Neural cell (in vitro differentiated cells): ENCODE measurements at regions not wholly inside any gene's neighbourhood (a gene's known extent, or its start where the extent isn't known, plus 50 kb on each side); places are given as distances from the start of the nearest gene placed in this dataset.

ENCODE experiments used
- H2AFZ ChIP-seq: fragments of 200-600, 300-800 bp; sonication (generic), shearing (Covaris generic); 2 replicates; pipeline ENCODE4 v1.6.0; 2014; ENCODE audit warnings: low read depth, mild to moderate bottlenecking, antibody characterized with exemption, low read length, moderate library complexity
- H3F3A ChIP-seq: fragments of 200-600 bp; shearing (Covaris generic); 2 replicates; pipeline ENCODE4 v1.6.1; 2016; ENCODE audit warnings: mild to moderate bottlenecking, moderate library complexity, mixed read lengths, antibody characterized with exemption, low read length; ENCODE audit not compliant: insufficient read depth, poor library complexity, severe bottlenecking
- H3K27ac ChIP-seq: fragments of 200-600, 300-800 bp; sonication (generic), shearing (Covaris generic); 2 replicates; pipeline ENCODE4 v1.5.1; 2014; ENCODE audit warnings: mild to moderate bottlenecking, low read length, moderate library complexity
- H3K27me3 ChIP-seq: fragments of 300-800, 200-600 bp; sonication (generic), shearing (Covaris generic); 2 replicates; pipeline ENCODE4 v1.6.0; 2014; ENCODE audit warnings: mild to moderate bottlenecking, low read depth, low read length, moderate library complexity; ENCODE audit not compliant: insufficient read depth
- H3K36me3 ChIP-seq: fragments of 300-800, 200-600 bp; sonication (generic), shearing (Covaris generic); 2 replicates; pipeline ENCODE4 v1.5.1; 2014; ENCODE audit warnings: mild to moderate bottlenecking, antibody characterized with exemption, low read length, moderate library complexity; ENCODE audit not compliant: insufficient read depth
- H3K4me2 ChIP-seq: fragments of 300-800, 200-600 bp; sonication (generic), shearing (Covaris generic); 2 replicates; pipeline ENCODE4 v1.6.0; 2014; ENCODE audit warnings: mild to moderate bottlenecking, low read length
- H3K4me3 ChIP-seq: fragments of 300-800, 200-600 bp; sonication (generic), shearing (Covaris generic); 2 replicates; pipeline ENCODE4 v1.5.1; 2014; ENCODE audit warnings: mild to moderate bottlenecking, low read length, moderate library complexity
- H3K79me2 ChIP-seq: fragments of 200-600 bp; shearing (Covaris generic); replicated peaks from 2 replicates; pipeline ENCODE4 v1.6.0; 2014; ENCODE audit warnings: mild to moderate bottlenecking, low read length, moderate library complexity; ENCODE audit not compliant: insufficient read depth
- H3K9ac ChIP-seq: fragments of 300-800, 200-600 bp; sonication (generic), shearing (Covaris generic); 2 replicates; pipeline ENCODE4 v1.6.1; 2016; ENCODE audit warnings: mild to moderate bottlenecking, low read length, mixed read lengths
- H3K9me2 ChIP-seq: fragments of 200-600 bp; shearing (Covaris generic); 2 replicates; pipeline ENCODE4 v1.6.1; 2016; ENCODE audit warnings: mild to moderate bottlenecking, low read length, mixed read lengths; ENCODE audit not compliant: insufficient read depth
- H3K9me3 ChIP-seq: fragments of 200-600, 300-800 bp; sonication (generic), shearing (Covaris generic); 2 replicates; pipeline ENCODE4 v1.6.1; 2016; ENCODE audit warnings: mild to moderate bottlenecking, mixed run types, low read length, moderate library complexity, mixed read lengths
- H4K20me1 ChIP-seq: fragments of 200-600 bp; shearing (Covaris generic); 2 replicates; pipeline ENCODE4 v1.6.1; 2016; ENCODE audit warnings: mild to moderate bottlenecking, mixed run types; ENCODE audit not compliant: insufficient read depth
- EP300 ChIP-seq: fragments of 450-650 bp; conservative IDR thresholded peaks from 2 replicates; pipeline ENCODE4 v1.6.1; 2014; ENCODE audit warnings: antibody characterized with exemption, mild to moderate bottlenecking, moderate library complexity; ENCODE audit not compliant: poor library complexity, severe bottlenecking
- EZH2 ChIP-seq: fragments of 200-600, 300-800 bp; shearing (Covaris generic), sonication (generic); IDR thresholded peaks from 2 replicates; pipeline ENCODE4 v1.6.1; 2014; ENCODE audit warnings: antibody characterized with exemption, low read length, borderline replicate concordance, mild to moderate bottlenecking; ENCODE audit not compliant: insufficient read depth, poor library complexity, severe bottlenecking
- MXI1 ChIP-seq: fragments of 450-650 bp; conservative IDR thresholded peaks from 2 replicates; pipeline ENCODE4 v1.6.1; 2014; ENCODE audit warnings: antibody characterized with exemption, mild to moderate bottlenecking; ENCODE audit not compliant: poor library complexity, severe bottlenecking
- POLR2AphosphoS5 ChIP-seq: IDR thresholded peaks from 2 replicates; pipeline ENCODE4 v1.6.1; 2012
- RAD21 ChIP-seq: fragments of 450-650 bp; conservative IDR thresholded peaks from 2 replicates; pipeline ENCODE4 v1.6.1; 2014; ENCODE audit warnings: antibody characterized with exemption, mild to moderate bottlenecking, moderate library complexity
- SMC3 ChIP-seq: fragments of 450-650 bp; conservative IDR thresholded peaks from 2 replicates; pipeline ENCODE4 v1.6.1; 2014; ENCODE audit warnings: antibody characterized with exemption, mild to moderate bottlenecking, moderate library complexity; ENCODE audit not compliant: poor library complexity
- TAF1 ChIP-seq: IDR thresholded peaks from 2 replicates; pipeline ENCODE4 v1.6.1; 2012; ENCODE audit warnings: low read depth
- TF ChIP-seq, protein P1 (sequence below): fragments of 450-650 bp; IDR thresholded peaks from 2 replicates; pipeline ENCODE4 v1.5.1; 2014; ENCODE audit warnings: antibody characterized with exemption, mild to moderate bottlenecking, moderate library complexity; ENCODE audit not compliant: poor library complexity, severe bottlenecking
- TF ChIP-seq, protein P2 (sequence below): IDR thresholded peaks from 2 replicates; pipeline ENCODE4 v1.6.1; 2012; ENCODE audit warnings: borderline replicate concordance

DNA sequence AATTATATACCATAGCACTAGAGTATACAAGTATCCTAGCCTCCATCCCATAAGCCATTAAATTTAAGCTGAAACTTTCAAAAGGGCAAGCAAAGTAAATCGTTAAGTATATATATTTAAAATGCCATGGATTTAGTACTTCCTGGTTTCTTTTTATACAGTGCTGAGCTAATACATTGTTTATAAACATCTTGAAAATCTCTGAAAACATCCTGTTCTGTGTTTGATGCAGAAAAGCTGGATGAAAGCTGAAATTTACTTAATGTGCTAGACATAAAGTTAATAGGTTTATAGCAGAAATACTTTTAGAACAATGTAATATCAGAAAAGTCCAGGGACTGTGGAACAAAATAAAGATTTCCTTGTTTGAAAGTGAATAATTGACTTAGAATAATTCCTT is 875.4 kb downstream of the SLITRK6 start:
- peaks cover 5% of the 10 kb centered on the region for H3F3A ChIP-seq
- H3K36me3 ChIP-seq: no peaks in the 10 kb centered on the region
- no peaks in the 10 kb centered on the region for H4K20me1 ChIP-seq
- H3K9me2 ChIP-seq: no peaks in the 10 kb centered on the region
- H3K27ac ChIP-seq: no peak overlapping the region
- H3K27me3 ChIP-seq: no peaks in the 10 kb centered on the region
- no peak overlapping the region for H2AFZ ChIP-seq
- H3K9ac ChIP-seq: no peak overlapping the region
- no peak overlapping the region for H3K4me2 ChIP-seq
- no peaks in the 10 kb centered on the region for H3K9me3 ChIP-seq
- no peak for TF ChIP-seq EP300
- no peak for TF ChIP-seq EZH2
- no peak for TF ChIP-seq POLR2AphosphoS5
- no peak for TF ChIP-seq RAD21
- TF ChIP-seq MXI1: no peak
- TF ChIP-seq, protein P1, sequence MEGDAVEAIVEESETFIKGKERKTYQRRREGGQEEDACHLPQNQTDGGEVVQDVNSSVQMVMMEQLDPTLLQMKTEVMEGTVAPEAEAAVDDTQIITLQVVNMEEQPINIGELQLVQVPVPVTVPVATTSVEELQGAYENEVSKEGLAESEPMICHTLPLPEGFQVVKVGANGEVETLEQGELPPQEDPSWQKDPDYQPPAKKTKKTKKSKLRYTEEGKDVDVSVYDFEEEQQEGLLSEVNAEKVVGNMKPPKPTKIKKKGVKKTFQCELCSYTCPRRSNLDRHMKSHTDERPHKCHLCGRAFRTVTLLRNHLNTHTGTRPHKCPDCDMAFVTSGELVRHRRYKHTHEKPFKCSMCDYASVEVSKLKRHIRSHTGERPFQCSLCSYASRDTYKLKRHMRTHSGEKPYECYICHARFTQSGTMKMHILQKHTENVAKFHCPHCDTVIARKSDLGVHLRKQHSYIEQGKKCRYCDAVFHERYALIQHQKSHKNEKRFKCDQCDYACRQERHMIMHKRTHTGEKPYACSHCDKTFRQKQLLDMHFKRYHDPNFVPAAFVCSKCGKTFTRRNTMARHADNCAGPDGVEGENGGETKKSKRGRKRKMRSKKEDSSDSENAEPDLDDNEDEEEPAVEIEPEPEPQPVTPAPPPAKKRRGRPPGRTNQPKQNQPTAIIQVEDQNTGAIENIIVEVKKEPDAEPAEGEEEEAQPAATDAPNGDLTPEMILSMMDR: no peak
- TF ChIP-seq, protein P2, sequence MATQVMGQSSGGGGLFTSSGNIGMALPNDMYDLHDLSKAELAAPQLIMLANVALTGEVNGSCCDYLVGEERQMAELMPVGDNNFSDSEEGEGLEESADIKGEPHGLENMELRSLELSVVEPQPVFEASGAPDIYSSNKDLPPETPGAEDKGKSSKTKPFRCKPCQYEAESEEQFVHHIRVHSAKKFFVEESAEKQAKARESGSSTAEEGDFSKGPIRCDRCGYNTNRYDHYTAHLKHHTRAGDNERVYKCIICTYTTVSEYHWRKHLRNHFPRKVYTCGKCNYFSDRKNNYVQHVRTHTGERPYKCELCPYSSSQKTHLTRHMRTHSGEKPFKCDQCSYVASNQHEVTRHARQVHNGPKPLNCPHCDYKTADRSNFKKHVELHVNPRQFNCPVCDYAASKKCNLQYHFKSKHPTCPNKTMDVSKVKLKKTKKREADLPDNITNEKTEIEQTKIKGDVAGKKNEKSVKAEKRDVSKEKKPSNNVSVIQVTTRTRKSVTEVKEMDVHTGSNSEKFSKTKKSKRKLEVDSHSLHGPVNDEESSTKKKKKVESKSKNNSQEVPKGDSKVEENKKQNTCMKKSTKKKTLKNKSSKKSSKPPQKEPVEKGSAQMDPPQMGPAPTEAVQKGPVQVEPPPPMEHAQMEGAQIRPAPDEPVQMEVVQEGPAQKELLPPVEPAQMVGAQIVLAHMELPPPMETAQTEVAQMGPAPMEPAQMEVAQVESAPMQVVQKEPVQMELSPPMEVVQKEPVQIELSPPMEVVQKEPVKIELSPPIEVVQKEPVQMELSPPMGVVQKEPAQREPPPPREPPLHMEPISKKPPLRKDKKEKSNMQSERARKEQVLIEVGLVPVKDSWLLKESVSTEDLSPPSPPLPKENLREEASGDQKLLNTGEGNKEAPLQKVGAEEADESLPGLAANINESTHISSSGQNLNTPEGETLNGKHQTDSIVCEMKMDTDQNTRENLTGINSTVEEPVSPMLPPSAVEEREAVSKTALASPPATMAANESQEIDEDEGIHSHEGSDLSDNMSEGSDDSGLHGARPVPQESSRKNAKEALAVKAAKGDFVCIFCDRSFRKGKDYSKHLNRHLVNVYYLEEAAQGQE: no peak
- TF ChIP-seq TAF1: no peak
- TF ChIP-seq SMC3: no peak
- no peaks in the 10 kb centered on the region for H3K79me2 ChIP-seq
- H3K4me3 ChIP-seq: no peak overlapping the region

DNA sequence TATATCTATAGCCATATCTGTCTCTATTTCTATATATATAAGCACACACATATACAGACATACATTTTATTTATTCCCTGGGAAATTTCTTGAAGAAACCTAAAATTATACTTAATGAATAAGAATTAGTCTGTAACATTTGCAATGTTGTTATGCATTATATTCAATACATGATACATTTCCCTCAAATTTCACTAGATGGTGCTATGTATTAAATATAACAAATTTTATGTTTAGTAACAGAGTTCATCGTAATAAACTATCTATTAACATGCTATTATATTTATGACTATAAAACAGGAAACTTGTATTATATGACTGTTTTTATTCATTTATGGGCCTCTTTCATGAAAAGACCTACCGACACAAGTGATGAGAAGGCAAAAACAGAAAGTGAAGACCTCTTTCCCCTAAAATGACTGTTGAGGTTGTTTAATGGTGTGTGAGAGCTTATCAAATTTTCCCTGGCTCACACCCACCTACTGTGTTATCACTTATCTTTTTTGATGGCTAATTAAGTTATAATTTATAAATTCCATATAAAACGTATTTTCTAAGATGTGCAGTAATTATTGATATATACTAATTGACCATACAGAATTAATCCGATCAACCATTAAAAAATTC is 881.9 kb downstream of the SLITRK6 start:
- no peak overlapping the region for H3K4me2 ChIP-seq
- H4K20me1 ChIP-seq: no peaks in the 10 kb centered on the region
- no peak for TF ChIP-seq EZH2
- no peak for TF ChIP-seq MXI1
- TF ChIP-seq POLR2AphosphoS5: no peak
- TF ChIP-seq, protein P2: no peak
- TF ChIP-seq EP300: no peak
- TF ChIP-seq, protein P1: peak; percentile 77
- peak; percentile 92 for TF ChIP-seq SMC3
- TF ChIP-seq RAD21: peak; percentile 88
- no peak for TF ChIP-seq TAF1

More for the DNA sequence above, 881.9 kb downstream of the SLITRK6 start:
- Histone ChIP-seq H3K79me2 (no peaks in the 10 kb centered on the region), H3K27ac (no peak overlapping the region), H3K36me3 (no peaks in the 10 kb centered on the region), H2AFZ (no peak overlapping the region), H3K27me3 (no peaks in the 10 kb centered on the region), H3F3A (no peaks in the 10 kb centered on the region), H3K9ac (no peak overlapping the region), H3K9me3 (no peaks in the 10 kb centered on the region), H3K4me3 (no peak overlapping the region), H3K9me2 (no peaks in the 10 kb centered on the region)
